PC-3 (cell line): ENCODE measurements at regions not wholly inside any gene's neighbourhood (a gene's known extent, or its start where the extent isn't known, plus 50 kb on each side); places are given as distances from the start of the nearest gene placed in this dataset.

ENCODE experiments used
- ATAC-seq: fragments of 200-7000 bp; cut with Tn5 transposase; 2 replicates; pipeline ENCODE4 v1.9.1; 2020; ENCODE audit warnings: mild to moderate bottlenecking, moderate library complexity
- BruUV-seq: library from RNA; stranded (reverse); fragments of 400-500 nt; replicated peaks from 2 replicates; lab custom pipeline; 2021; lab: Mats Ljungman, UMichigan
- CTCF ChIA-PET: fragments of 300-600 bp; sonication (Branson Sonifier 250); formaldehyde crosslinking; loops from one replicate; lab custom pipeline; 2022; ENCODE audit warnings: antibody characterized with exemption; lab: Charles Lee
- POLR2A ChIA-PET: fragments of 300-600 bp; sonication (Branson Sonifier 250); formaldehyde crosslinking; loops from one replicate; lab custom pipeline; 2022; ENCODE audit warnings: antibody characterized with exemption; ENCODE audit not compliant: unreplicated experiment; lab: Charles Lee
- DNase-seq: peaks from one replicate; pipeline ENCODE4 v3.0.0-alpha.2; 2015
- H2AFZ ChIP-seq: fragments of 300-600 bp; sonication (generic); 2 replicates; pipeline ENCODE4 v1.6.0; 2016; ENCODE audit warnings: antibody characterized with exemption, low read length
- H3F3A ChIP-seq: fragments of 300-600 bp; sonication (generic); one replicate; pipeline ENCODE4 v1.6.0; 2017; ENCODE audit warnings: antibody characterized with exemption, low read length, control low read depth, mild to moderate bottlenecking; ENCODE audit not compliant: unreplicated experiment
- H3K27ac ChIP-seq: fragments of 300-600 bp; sonication (generic); 2 replicates; pipeline ENCODE4 v1.5.1; 2016; ENCODE audit warnings: mild to moderate bottlenecking, low read length
- H3K27me3 ChIP-seq: fragments of 300-600 bp; sonication (generic); 2 replicates; pipeline ENCODE4 v1.6.1; 2016; ENCODE audit warnings: low read length, mixed read lengths
- H3K36me3 ChIP-seq: fragments of 300-600 bp; sonication (generic); 2 replicates; pipeline ENCODE4 v1.6.1; 2016; ENCODE audit warnings: low read depth, mixed run types, low read length, mixed read lengths
- H3K4me1 ChIP-seq: fragments of 300-600 bp; sonication (generic); 2 replicates; pipeline ENCODE4 v1.5.1; 2016; ENCODE audit warnings: low read length; ENCODE audit not compliant: insufficient read depth
- H3K4me2 ChIP-seq: fragments of 300-600 bp; sonication (generic); 2 replicates; pipeline ENCODE4 v1.6.0; 2016; ENCODE audit warnings: low read length
- H3K4me3 ChIP-seq: fragments of 300-600 bp; sonication (generic); 2 replicates; pipeline ENCODE4 v1.5.1; 2016; ENCODE audit warnings: mild to moderate bottlenecking, low read length, mixed read lengths
- H3K79me2 ChIP-seq: fragments of 300-600 bp; sonication (generic); 2 replicates; pipeline ENCODE4 v1.6.1; 2017; ENCODE audit warnings: low read length, mixed read lengths
- H3K9ac ChIP-seq: fragments of 300-600 bp; sonication (generic); 2 replicates; pipeline ENCODE4 v1.6.0; 2016; ENCODE audit warnings: mild to moderate bottlenecking, low read length
- H3K9me2 ChIP-seq: fragments of 300-600 bp; sonication (generic); replicated peaks from 2 replicates; pipeline ENCODE4 v1.6.1; 2016; ENCODE audit warnings: mixed run types, low read length, mixed read lengths
- H3K9me3 ChIP-seq: fragments of 300-600 bp; sonication (generic); 2 replicates; pipeline ENCODE4 v1.6.1; 2016; ENCODE audit warnings: low read length, mixed read lengths
- H4K20me1 ChIP-seq: fragments of 300-600 bp; sonication (generic); 2 replicates; pipeline ENCODE4 v1.6.1; 2016; ENCODE audit warnings: low read length, mixed read lengths
- EZH2 ChIP-seq: fragments of 300-600 bp; sonication (generic); IDR thresholded peaks from one replicate; pipeline ENCODE4 v1.6.1; 2017; ENCODE audit warnings: antibody characterized with exemption, mild to moderate bottlenecking, low read length; ENCODE audit not compliant: unreplicated experiment
- EZH2phosphoT487 ChIP-seq: fragments of 300-600 bp; sonication (generic); IDR thresholded peaks from 2 replicates; pipeline ENCODE4 v1.6.1; 2018; ENCODE audit warnings: mild to moderate bottlenecking, antibody characterized with exemption, low read length, borderline replicate concordance
- intact Hi-C: fragments of 100-400 bp; cut with micrococcal nuclease; formaldehyde crosslinking; loops from 2 replicates; pipeline ENCODE4 v1.9.0; 2023
- TF ChIP-seq, protein P1 (sequence below): fragments of 300-600 bp; sonication (generic); conservative IDR thresholded peaks from 2 replicates; pipeline ENCODE4 v1.5.1; 2017; ENCODE audit warnings: antibody characterized with exemption, low read depth, mild to moderate bottlenecking, low read length

DNA sequence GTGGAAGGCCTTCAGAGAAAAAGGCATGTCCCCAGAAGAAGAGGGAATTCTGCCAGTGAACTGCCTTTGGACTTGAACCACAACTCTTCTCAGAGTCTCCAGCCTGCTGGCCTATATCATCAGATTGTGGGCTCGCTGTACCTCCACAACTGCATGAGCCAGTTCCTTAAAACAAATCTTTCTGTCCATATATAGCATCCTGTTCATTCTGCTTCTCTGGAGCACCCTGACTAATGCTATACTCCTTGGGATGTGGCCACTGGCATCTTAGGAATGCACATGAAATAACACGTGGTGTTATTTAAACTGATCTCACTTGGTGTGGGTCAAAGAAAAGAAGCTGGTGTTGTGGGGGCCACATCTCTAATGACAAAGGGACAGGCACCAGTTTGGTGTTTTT is 58.3 kb upstream of the VSTM5 start:
- TF ChIP-seq EZH2phosphoT487, result no peak
- no peaks in the 10 kb centered on the region for H3K9me2 ChIP-seq
- peak overlapping the region; percentile 16 for H3K4me2 ChIP-seq
- CTCF ChIA-PET, result no interaction called here
- H3F3A ChIP-seq, result no peaks in the 10 kb centered on the region
- H3K79me2 ChIP-seq, result no peaks in the 10 kb centered on the region
- H2AFZ ChIP-seq, result no peak overlapping the region
- H4K20me1 ChIP-seq, result no peaks in the 10 kb centered on the region
- no TSS peak for BruUV-seq
- DNase-seq (peak; percentile 93), ATAC-seq (peak; percentile 64)
- H3K9ac ChIP-seq, result no peak overlapping the region
- no peaks in the 10 kb centered on the region for H3K9me3 ChIP-seq
- intact Hi-C loops, result loop anchor here (1.0 to 5.0 kb wide), 3 partner anchors 66 to 584 kb away; partner anchors contain the start of genes ANKRD49 and MRE11
- H3K36me3 ChIP-seq, result no peaks in the 10 kb centered on the region
- H3K4me3 ChIP-seq, result no peak overlapping the region
- H3K27ac ChIP-seq, result peak overlapping the region; percentile 72
- no peaks in the 10 kb centered on the region for H3K27me3 ChIP-seq
- POLR2A ChIA-PET, result no interaction called here
- H3K4me1 ChIP-seq, result peaks cover 47% of the 10 kb centered on the region

DNA sequence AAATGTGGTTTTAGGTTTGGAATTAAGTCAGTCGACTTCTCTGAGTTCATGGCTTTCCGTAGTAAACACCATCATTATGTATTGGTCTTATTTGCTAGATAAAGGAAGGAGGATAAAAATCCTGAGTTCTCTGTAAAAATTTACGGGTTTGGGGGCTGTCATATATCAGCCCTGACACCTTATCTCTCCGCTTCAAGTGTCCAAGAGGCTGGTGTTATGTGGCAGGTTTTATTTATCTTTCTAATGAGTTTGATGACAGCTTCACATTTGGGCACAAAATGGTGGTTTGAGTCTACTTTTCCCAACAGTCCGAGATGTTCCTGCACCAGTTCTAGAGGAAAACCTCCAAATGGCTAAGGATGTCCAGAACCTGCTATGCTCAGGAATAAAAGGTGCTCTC is 67.3 kb upstream of the VSTM5 start:
- Histone ChIP-seq H3K4me1 (peaks cover 4% of the 10 kb centered on the region; the same call in 1 of the 2 replicates), H3K4me3 (no peak overlapping the region), H3K9ac (no peak overlapping the region), H3K27ac (no peak overlapping the region), H3K4me2 (no peak overlapping the region), H3K79me2 (no peaks in the 10 kb centered on the region), H2AFZ (no peak overlapping the region), H3K27me3 (no peaks in the 10 kb centered on the region), H3K36me3 (no peaks in the 10 kb centered on the region), H3K9me2 (no peaks in the 10 kb centered on the region), H3K9me3 (no peaks in the 10 kb centered on the region), H3F3A (no peaks in the 10 kb centered on the region), H4K20me1 (no peaks in the 10 kb centered on the region)
- ChIA-PET CTCF (no interaction called here), POLR2A (no interaction called here)
- ATAC-seq (no peak), DNase-seq (no peak)
- no TSS peak for BruUV-seq
- TF ChIP-seq EZH2phosphoT487 (no peak), EZH2 (no peak)
- TF ChIP-seq, protein P1, sequence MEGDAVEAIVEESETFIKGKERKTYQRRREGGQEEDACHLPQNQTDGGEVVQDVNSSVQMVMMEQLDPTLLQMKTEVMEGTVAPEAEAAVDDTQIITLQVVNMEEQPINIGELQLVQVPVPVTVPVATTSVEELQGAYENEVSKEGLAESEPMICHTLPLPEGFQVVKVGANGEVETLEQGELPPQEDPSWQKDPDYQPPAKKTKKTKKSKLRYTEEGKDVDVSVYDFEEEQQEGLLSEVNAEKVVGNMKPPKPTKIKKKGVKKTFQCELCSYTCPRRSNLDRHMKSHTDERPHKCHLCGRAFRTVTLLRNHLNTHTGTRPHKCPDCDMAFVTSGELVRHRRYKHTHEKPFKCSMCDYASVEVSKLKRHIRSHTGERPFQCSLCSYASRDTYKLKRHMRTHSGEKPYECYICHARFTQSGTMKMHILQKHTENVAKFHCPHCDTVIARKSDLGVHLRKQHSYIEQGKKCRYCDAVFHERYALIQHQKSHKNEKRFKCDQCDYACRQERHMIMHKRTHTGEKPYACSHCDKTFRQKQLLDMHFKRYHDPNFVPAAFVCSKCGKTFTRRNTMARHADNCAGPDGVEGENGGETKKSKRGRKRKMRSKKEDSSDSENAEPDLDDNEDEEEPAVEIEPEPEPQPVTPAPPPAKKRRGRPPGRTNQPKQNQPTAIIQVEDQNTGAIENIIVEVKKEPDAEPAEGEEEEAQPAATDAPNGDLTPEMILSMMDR, result no peak
- intact Hi-C loops, result no loop called here

DNA sequence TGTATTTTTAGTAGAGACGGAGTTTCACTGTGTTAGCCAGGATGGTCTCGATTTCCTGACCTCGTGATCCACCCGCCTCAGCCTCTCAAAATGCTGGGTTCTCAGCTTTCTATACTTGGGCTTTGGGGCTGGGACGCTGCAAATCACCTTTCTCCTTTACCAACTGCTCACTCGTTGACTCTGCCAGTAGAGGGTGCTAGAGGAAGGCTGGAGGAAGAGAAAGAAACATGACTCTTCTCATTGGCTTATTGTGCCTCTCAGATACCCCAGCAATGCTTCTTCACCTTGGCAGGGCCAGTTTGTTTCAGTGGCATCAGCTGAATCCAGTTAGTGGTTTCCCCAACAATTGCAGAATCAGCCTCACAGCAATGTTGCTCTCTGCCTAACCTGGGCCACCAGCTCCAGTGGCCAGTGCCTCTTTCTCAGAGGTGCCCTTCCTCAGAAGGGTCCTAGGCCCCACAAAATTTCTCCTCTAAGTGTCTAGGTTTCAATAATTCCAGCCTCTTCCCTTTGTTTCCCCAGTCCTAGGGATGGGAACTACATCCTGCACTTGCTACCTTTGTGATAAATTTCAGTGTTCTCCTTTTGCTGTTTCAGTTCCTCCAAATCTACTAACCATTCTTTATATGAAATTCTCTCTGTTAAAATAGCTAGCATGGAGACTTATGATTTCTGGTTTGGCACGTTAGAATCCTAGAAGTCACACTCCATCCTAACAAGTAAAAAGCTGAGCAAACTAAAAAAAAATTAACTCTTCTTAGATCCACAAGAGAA is 71.5 kb upstream of the VSTM5 start:
- POLR2A ChIA-PET, result interaction anchor here (0.6 kb wide), 1 partner anchor 73 kb away, joined by 4 read pairs; no protein-coding TSS in a partner anchor
- Histone ChIP-seq H3K4me2 (no peak overlapping the region), H3K27ac (no peak overlapping the region), H2AFZ (no peak overlapping the region), H3K4me1 (peaks cover 4% of the 10 kb centered on the region; the same call in 1 of the 2 replicates), H3K4me3 (no peak overlapping the region), H3K9ac (no peak overlapping the region), H3K9me3 (no peaks in the 10 kb centered on the region), H3K9me2 (no peaks in the 10 kb centered on the region), H3K79me2 (no peaks in the 10 kb centered on the region), H3F3A (no peaks in the 10 kb centered on the region), H3K36me3 (no peaks in the 10 kb centered on the region), H4K20me1 (no peaks in the 10 kb centered on the region), H3K27me3 (no peaks in the 10 kb centered on the region)
- intact Hi-C loops, result loop anchor here (1.0 to 10.0 kb wide), 3 partner anchors 115 to 493 kb away; no protein-coding TSS in a partner anchor
- no TSS peak for BruUV-seq
- ATAC-seq (peak; percentile 97), DNase-seq (peak; percentile 92)
- TF ChIP-seq, protein P1, result peak; percentile 91
- no peak for TF ChIP-seq EZH2phosphoT487
- TF ChIP-seq EZH2, result no peak
- CTCF ChIA-PET, result interaction anchor here (0.5 to 2.8 kb wide), 4 partner anchors 26 to 402 kb away, joined by 3 to 13 read pairs (median 6); partner anchors contain the start of gene PANX1
